Astrocyte of the cerebellum (primary cell): ENCODE measurements at regions not wholly inside any gene's neighbourhood (a gene's known extent, or its start where the extent isn't known, plus 50 kb on each side); places are given as distances from the start of the nearest gene placed in this dataset.
A peak's percentile ranks its signal among the peaks of the same experiment; 100 is the strongest.

Experiments
- DNase-seq: peaks from one replicate; pipeline ENCODE4 v3.0.0-alpha.2; 2011; ENCODE audit warnings: low read depth
- H3K4me3 ChIP-seq: 2 replicates; pipeline ENCODE4 v1.5.1; 2011; ENCODE audit warnings: mild to moderate bottlenecking, low read depth, low read length, moderate library complexity
- in situ Hi-C: cut with HindIII; loops from 2 replicates; pipeline ENCODE4 v1.10.0; 2017; ENCODE audit warnings: low sequenced_read_pairs
- TF ChIP-seq, protein P1 (sequence below): IDR thresholded peaks from 2 replicates; pipeline ENCODE4 v1.5.1; 2012; ENCODE audit warnings: low read length, low read depth, moderate library complexity, mild to moderate bottlenecking; ENCODE audit errors: missing control alignments

- TF ChIP-seq, protein P1, sequence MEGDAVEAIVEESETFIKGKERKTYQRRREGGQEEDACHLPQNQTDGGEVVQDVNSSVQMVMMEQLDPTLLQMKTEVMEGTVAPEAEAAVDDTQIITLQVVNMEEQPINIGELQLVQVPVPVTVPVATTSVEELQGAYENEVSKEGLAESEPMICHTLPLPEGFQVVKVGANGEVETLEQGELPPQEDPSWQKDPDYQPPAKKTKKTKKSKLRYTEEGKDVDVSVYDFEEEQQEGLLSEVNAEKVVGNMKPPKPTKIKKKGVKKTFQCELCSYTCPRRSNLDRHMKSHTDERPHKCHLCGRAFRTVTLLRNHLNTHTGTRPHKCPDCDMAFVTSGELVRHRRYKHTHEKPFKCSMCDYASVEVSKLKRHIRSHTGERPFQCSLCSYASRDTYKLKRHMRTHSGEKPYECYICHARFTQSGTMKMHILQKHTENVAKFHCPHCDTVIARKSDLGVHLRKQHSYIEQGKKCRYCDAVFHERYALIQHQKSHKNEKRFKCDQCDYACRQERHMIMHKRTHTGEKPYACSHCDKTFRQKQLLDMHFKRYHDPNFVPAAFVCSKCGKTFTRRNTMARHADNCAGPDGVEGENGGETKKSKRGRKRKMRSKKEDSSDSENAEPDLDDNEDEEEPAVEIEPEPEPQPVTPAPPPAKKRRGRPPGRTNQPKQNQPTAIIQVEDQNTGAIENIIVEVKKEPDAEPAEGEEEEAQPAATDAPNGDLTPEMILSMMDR: no peak
- in situ Hi-C loops: no loop called here
- no peak overlapping the region for H3K4me3 ChIP-seq
- no peak for DNase-seq
Observed at GRCh38 chr6:47116086-47116485, 74.0 kb upstream of the ADGRF1 start.

GRCh38 chr6:47114460-47114859 is 72.3 kb upstream of the ADGRF1 start:
- TF ChIP-seq, protein P1: no peak
- in situ Hi-C loops: no loop called here

DNA sequence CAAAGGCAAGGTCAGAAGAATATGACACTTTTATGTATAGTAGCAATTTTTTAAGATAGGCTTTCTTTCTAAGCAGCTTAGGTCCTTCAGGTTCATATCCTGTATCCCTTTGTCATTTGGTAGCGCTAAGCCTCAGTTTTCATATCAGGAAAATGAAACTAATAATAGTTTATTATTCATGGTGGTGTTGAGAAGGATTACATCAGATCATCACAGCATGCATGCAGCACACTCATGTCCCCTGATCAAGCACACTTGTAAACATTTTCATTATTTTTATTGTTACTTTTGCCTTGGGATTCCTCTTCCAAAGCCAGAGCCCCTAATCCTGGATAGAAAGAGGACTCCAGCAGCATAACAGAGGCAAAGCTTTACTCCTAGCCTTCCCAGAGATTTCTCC is 70.2 kb upstream of the ADGRF1 start:
- in situ Hi-C loops: no loop called here
- H3K4me3 ChIP-seq: no peak overlapping the region
- DNase-seq: no peak
- TF ChIP-seq, protein P1: no peak

More at GRCh38 chr6:47114460-47114859, 72.3 kb upstream of the ADGRF1 start:
- DNase-seq: no peak
- no peak overlapping the region for H3K4me3 ChIP-seq

DNA sequence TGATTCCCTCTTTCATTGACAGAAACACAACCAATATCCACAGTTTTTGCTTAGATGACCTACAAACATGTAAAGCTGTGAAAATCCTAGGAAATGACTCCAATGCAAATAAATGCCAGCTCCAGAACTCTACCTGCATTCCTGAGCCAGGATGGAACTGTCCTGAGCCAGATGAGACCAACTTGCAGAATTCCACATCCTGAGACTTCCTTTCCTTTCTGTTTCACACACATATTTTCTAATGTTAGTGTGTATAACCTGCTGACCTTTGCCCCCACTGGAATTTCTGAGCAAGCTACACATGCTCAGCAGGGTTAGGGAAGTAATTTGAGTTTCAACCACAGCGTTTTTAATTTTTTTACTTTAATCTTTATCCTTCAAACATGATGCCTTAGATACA is 69.6 kb upstream of the ADGRF1 start:
- in situ Hi-C loops: no loop called here
- peak; percentile 57 for DNase-seq
- TF ChIP-seq, protein P1: no peak
- no peak overlapping the region for H3K4me3 ChIP-seq

DNA sequence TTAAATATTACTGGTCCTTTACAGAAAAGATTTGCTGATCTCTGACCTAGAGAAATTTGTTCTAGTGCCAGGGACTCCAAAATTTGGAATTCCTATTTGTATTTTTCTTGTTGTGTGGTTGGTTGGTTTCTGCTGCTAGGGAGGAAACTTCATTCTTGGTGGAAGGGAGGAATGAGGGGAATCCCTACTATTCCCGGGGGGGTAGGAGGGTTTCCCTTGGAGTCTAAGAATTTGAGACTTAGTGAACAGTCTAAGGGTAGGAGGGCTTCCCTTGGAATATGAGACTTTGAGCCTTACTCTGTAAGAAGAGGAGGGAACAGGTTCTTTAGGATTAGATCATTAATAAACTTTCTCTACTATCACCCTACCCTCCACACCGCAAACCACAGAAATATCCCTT is 67.1 kb upstream of the ADGRF1 start:
- in situ Hi-C loops: no loop called here
- no peak for DNase-seq
- TF ChIP-seq, protein P1: no peak
- no peak overlapping the region for H3K4me3 ChIP-seq

DNA sequence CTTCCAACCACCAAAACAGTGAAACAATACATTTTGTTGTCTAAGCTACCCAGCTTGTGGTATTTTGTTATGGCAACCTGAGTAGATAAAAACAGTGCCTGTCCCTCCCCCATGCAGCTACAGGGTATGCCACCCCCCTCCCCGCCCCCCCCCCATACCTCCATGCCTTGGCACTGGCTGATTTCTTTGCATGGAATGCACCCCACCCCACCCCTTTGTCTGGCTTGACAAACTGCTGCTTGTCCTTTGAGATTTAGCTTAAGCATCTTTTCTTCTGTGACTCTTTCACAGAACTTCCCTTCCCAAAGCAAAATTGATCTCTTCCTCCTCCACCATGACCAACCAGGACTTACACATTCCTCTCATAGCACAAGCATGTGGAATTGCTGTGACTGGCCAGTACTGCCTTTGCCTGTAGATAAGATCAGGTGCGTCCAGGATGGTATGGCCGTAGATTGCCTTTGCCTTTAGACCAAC is 64.6 kb upstream of the ADGRF1 start:
- in situ Hi-C loops: no loop called here
- no peak overlapping the region for H3K4me3 ChIP-seq
- no peak for DNase-seq
- TF ChIP-seq, protein P1: no peak

DNA sequence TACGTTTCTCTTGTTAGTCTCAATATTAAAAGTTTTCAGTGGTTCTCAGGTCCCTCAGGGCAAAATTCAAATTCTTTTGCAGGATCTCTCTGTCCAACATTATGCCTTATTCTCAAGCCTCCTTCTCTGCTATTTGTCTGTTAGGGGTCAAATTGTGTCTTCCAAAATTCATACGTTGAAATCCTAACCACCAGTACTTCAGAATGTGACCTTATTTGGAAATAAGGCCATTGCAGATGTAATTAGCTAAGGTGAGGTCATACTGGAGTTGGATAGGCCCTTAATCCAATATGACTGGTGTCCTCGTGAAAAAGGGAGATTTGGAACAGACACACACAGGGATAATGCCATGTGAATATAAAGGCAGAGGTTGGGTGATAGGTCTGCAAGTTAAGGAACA is 64.1 kb upstream of the ADGRF1 start:
- TF ChIP-seq, protein P1: no peak
- in situ Hi-C loops: no loop called here
- no peak for DNase-seq
- no peak overlapping the region for H3K4me3 ChIP-seq
